ENCODE measurements at regions not wholly inside any gene's neighbourhood (a gene's known extent, or its start where the extent isn't known, plus 50 kb on each side); places are given as distances from the start of the nearest gene placed in this dataset.

DNA sequence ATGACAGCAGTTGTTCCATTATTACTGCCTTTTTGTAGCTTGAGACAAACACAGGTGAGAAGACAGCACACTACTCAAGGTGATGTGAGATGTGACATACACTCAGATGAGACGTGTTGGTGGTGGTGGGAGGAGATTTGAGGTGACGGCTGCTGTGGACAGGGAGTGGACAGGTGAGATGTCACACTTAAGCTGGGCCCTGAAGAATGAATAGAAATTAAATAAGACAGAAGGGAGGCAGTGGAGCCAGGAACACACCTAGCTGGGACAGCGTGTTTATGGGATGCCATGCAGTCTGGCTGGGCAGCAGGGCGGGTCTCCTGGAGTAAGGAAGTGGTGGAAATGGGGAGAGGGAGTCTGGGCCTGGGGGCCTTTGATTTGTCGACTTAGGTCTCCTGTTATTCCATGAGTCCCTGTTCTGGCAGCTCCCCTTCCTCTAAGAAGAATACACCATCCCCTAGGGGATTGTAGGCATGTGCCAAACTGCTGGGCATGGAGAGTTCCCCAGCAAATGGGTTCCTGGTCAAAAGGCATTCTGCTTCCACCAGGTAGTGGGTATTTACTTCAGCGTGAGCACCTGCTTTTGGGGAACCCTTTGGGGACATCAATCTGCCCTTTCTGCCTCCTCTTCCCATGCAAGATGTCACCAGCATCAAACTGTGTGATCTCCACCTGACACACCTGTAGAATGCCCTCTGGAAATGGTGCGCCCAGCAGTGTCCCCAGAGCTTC, 71.2 kb upstream of the ESRRB start:
- intact Hi-C loops (cut with micrococcal nuclease): no loop called here
- DNase-seq (no peak), ATAC-seq (no peak)

- intact Hi-C loops (cut with micrococcal nuclease): no loop called here
- DNase-seq (no peak), ATAC-seq (no peak)
These were observed 70.6 kb upstream of the ESRRB start for GRCh38 chr14:76305268-76305826.

DNA sequence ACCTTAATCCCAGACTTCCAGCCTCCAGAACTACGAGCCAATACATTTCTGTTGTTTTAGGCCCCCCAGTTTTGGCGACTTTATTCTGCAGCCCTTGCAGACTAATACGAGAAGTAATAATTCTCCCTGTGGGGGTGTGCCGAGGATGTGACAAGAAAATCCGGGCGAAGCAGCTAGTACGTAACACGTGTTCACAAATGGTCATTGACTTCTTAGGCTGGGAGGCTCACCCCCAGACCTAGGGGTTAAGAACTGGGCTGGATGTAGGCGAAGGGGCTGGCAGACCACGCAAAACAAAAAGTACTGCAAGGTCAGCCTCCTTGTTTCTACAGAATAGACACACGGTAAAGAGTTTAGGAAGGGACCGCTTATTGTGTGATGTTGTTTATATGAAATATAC, 69.8 kb upstream of the ESRRB start:
- ATAC-seq: no peak
- no peak for DNase-seq
- intact Hi-C loops (cut with micrococcal nuclease): no loop called here

DNA sequence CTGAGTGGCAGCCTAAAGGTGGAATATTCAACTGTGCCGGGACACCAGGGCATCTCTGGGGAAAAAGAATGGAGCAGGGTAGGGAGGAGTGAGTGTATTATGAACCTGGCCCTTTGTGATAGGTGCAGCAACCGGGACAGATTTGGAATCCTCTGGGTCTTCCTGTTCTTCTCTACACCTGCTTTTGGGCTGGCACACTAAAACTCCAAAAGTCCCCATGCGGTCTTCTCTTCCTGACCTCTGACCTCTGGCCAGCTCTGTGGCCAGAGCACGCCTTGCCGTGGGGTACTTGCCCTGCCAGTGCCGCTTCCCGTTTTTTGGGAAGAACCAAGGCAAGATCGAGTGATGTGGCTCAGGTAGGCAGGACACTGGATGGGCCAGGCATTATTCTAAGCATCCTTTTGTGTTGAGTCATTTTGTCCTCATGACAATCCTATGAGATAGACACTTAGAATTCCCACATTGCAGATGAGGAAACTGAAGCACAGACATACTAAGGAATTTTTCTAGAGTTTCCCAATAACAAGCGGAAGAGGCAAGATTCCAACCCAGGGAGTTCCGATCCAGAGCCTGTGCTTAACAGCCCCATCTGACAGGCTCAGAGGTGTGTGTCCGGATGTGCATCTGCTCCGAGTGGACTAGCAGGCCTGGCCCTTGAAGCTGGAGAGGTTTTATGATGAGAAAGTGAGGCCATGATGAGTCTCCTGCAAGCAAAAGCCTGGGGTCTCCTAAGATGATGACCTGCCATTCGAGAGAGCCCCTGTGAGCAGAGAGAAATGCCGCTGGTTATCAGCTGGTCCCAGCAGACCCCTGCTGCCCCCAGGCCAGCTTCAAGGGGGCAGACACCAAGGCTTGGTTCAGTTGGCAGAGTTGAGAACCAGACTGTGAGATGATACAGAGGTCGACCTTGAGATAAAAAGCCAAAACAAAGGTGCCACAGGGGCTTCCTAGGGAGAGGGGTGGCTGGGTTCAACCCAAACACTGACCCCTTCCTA, 67.9 kb upstream of the ESRRB start:
- no peak for DNase-seq
- intact Hi-C loops (cut with micrococcal nuclease): no loop called here
- no peak for ATAC-seq

DNA sequence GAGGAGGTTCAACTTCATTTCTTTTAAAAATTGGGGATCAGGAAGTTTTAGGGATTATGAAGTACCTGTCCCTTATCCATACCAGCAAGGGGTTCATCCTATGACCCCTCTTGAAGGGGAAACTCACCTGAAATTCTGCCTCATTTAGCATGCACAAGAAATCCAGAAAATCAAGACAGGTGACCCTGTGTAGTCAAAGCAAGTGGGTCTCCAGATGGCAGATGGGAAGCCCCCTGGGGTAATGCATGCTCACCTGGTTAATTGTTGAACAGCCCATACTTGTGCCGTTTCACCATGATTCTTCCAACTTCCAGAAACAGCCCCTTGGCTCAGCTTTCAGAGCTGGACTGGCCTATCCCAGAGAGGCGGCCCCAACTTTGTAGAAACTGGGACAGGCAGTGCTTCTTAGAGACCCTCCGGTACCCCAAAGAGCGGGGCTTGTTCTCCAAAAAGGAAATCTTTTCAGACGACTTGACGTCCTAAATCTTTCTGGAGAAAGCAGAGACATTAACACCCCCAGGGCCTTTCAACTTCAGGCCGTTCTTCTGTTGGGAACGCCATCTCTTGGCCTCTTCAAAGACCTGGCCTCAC, 66.3 kb upstream of the ESRRB start:
- intact Hi-C loops (cut with micrococcal nuclease): no loop called here
- no peak for DNase-seq
- no peak for ATAC-seq

DNA sequence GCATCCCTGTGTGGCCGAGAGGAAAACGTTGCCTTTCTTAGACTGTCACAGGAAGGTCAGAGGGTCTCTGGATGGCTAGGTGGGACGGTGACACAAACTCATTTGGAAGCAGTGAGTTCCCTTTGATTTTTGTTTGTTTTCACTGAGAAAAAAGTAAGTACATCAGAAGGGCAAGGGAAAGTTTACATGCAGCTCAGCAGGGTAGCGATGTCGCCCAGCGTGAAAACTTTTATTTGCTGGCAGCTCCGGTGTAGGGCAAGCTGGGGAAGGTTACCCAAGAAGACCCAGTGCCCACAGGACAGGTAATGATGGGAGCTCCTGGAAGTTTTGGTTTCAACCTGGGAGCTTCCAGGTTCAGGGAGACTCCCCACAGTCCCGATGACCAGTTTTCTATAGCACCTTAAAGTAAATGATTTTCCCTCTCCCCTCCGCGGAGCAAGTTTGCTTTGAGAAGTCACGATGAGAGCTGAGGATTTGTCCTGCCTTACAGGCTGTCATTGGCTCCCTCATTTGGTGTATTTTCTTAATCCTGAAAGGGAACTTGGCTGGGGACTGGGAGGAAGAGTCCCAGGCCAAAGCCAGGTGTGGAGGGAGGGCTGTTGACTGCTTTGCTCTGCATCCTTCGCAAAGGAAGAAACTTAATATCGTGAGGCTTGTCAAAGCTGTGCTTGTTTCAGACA, 64.7 kb upstream of the ESRRB start:
- DNase-seq (no peak), ATAC-seq (no peak)
- intact Hi-C loops (cut with micrococcal nuclease): no loop called here

DNA sequence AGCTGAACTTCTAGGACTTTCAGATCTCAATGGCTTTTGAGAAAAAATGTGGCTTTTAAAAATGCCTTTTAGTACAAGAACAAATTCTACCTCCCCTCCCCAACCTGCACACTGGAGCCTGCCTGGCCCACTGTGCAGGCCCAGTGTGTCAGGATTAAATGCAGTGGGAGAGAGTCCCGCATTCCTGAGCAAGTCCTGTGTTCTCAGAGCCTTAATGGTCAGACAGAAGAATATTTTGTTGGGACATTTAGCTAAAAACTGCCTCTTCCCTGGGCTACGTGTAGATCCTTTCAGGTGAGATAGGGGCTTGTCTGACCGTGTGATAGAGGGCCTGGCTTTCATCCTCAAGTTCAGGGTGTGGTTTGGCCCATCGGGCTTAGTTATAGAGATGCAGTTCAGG, 63.1 kb upstream of the ESRRB start:
- intact Hi-C loops (cut with micrococcal nuclease): no loop called here
- ATAC-seq: no peak
- no peak for DNase-seq

DNA sequence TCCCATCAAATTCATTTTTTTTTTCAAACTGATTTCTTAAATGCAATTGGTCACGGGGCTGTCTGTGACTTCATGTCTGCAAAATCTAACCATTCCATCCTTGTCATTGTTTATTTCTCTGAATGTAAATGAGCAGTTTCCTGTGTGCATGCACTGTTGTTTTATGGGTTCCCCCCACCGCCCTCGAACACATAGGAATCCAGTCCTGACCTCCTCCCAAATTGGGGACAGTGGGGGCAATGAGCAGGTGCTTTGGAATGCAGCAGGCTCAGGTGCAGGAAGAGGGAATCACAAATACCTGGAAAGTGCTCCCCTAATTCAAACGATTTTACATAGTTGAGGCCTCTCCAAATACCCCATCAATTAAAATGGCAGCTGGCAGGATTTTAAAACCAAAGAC, 62.6 kb upstream of the ESRRB start:
- ATAC-seq: no peak
- intact Hi-C loops (cut with micrococcal nuclease): no loop called here
- no peak for DNase-seq

DNA sequence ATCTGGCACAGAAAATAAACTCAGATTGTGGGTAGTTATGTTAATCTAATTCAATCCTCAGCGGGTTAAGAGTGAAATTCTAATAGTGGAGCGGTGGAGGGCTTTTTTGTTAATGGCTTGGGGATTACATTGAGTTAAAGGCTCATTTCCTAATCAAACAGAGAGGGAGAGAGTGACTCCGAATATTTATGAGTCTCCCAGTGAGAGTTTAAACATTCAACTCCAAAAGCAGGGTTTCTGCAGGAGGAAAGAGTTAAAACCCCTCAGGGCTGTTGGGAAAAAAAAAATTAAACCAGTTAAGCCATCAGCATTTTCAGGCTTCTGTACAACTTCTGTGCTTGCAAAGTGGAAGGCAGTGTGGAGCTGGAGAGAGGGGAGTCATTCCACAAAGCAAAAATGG, 62.1 kb upstream of the ESRRB start:
- DNase-seq (no peak), ATAC-seq (no peak)
- intact Hi-C loops (cut with micrococcal nuclease): no loop called here

GRCh38 chr14:76314521-76315034, 61.4 kb upstream of the ESRRB start:
- intact Hi-C loops (cut with micrococcal nuclease): no loop called here
- ATAC-seq (no peak), DNase-seq (no peak)

DNA sequence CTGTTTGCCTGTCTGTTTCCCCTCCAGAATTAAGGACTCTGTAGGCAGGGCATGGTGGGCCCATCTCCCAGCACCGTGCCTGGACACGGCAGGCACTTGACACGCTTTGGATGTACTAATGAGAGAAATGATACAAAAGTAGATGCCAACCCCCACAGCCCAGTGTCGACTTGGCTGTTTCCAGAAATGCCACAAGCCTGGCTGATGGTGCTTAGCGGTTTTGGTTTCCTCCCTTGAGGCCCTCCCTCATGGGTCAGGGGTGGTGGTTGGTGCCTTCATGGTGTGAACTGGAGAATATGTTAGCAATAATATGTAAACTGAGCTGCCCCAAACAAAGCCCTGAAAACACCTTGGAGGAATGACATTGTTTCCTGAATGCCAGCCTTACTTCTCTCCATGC, 55.5 kb upstream of the ESRRB start:
- DNase-seq (no peak), ATAC-seq (no peak)
- intact Hi-C loops (cut with micrococcal nuclease): no loop called here

DNA sequence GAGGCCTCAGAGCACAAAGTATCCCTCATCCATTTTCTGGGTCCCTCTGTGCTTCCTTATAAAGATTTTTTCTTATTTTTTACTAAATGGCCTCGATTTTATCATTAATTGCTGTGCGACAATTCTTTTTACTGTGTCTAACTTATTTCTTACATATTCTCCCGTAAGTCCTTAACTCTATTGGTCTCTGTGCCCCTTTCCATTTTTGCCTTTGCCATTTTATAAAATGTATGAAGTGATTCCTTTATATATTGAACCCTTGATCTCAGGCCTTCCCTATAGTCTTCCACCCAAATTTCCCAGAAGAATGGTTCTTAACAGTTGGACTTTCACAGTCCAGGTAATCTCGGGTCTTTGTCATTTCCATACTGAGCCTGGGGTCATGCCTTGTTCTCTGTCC, 55.0 kb upstream of the ESRRB start:
- ATAC-seq (no peak), DNase-seq (no peak)
- intact Hi-C loops (cut with micrococcal nuclease): no loop called here

DNA sequence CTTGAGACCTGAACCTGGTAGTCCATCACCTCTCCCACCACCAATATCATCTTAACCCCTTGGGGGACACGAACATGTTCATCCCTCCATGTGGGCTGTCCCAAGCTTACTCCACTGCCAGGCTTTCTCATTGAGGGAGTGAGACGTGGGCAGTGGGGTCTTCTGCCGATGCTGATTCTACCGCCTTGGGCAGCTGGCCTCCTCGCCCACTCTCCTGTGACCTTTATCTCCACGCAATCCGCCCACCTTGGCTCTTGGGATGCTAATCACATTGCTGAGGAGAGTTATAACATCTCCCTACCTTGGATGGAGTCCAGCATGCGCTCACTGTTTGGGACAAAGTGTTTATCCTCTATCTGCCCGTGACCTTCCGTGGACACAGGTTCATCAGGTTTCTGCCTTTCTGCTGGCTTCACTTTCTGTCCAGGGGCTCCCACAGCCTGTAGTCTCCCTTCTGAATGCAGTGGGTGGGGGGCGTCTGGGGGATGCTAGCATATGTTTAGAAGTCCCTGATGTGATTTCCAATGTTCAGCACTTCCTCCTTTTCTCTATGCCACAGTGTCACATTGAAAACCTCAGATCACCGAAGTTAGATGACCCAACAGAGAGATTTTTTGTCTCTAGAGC, 53.2 kb upstream of the ESRRB start:
- DNase-seq (no peak), ATAC-seq (no peak)
- intact Hi-C loops (cut with micrococcal nuclease): no loop called here

- DNase-seq: no peak
- ATAC-seq: no peak
- intact Hi-C loops (cut with micrococcal nuclease): no loop called here
These were observed 52.4 kb upstream of the ESRRB start for GRCh38 chr14:76323331-76324050.

GRCh38 chr14:76324133-76324532, 51.8 kb upstream of the ESRRB start:
- intact Hi-C loops (cut with micrococcal nuclease): no loop called here
- ATAC-seq: no peak
- DNase-seq: no peak
